A673 (cell line): ENCODE measurements at regions not wholly inside any gene's neighbourhood (a gene's known extent, or its start where the extent isn't known, plus 50 kb on each side); places are given as distances from the start of the nearest gene placed in this dataset.

Experiments used
- EZH2 ChIP-seq: fragments of 200-600 bp; sonication (generic); IDR thresholded peaks from 2 replicates; pipeline ENCODE4 v1.6.1; 2017; ENCODE audit warnings: borderline replicate concordance, low read depth, mild to moderate bottlenecking, mixed read lengths, antibody characterized with exemption, low read length; ENCODE audit not compliant: poor library complexity, severe bottlenecking
- TF ChIP-seq, protein P1 (sequence below): fragments of 300-800, 200-600 bp; sonication (generic); conservative IDR thresholded peaks from 2 replicates; pipeline ENCODE4 v1.5.1; 2017; ENCODE audit warnings: low read depth, mild to moderate bottlenecking, antibody characterized with exemption, low read length, moderate library complexity, mixed read lengths

DNA sequence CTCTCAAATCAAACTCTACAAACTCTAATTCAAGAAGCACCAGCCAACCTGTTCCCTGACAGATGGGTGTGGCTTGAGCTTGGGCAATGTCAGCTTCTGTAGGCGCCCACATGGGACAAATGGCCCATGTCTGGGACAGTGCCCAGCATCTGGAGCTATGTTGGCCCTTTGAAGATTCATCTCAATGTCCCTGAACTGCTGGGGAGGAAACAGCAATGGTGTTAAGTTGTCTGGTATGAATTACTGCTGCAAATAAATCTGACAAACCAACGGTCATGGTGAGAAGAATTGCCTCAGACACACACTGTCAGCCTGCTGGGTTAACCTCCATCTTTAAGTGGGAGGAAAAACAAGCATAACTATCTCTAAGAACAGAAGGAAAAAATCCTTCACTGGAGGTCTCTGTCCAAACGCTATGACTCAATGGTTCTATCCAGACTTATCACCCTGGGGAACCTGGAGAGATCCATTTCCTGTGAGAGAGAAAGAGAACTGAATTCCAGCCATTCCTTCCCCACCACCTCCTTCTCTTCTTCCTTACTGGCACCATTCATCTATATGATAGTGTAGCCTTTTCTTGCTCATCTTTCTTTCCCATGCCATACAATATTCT is 274.9 kb downstream of the CDH26 start:
- TF ChIP-seq, protein P1, sequence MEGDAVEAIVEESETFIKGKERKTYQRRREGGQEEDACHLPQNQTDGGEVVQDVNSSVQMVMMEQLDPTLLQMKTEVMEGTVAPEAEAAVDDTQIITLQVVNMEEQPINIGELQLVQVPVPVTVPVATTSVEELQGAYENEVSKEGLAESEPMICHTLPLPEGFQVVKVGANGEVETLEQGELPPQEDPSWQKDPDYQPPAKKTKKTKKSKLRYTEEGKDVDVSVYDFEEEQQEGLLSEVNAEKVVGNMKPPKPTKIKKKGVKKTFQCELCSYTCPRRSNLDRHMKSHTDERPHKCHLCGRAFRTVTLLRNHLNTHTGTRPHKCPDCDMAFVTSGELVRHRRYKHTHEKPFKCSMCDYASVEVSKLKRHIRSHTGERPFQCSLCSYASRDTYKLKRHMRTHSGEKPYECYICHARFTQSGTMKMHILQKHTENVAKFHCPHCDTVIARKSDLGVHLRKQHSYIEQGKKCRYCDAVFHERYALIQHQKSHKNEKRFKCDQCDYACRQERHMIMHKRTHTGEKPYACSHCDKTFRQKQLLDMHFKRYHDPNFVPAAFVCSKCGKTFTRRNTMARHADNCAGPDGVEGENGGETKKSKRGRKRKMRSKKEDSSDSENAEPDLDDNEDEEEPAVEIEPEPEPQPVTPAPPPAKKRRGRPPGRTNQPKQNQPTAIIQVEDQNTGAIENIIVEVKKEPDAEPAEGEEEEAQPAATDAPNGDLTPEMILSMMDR: no peak
- TF ChIP-seq EZH2: no peak
